IMR-90 (cell line): ENCODE measurements at regions not wholly inside any gene's neighbourhood (a gene's known extent, or its start where the extent isn't known, plus 50 kb on each side); places are given as distances from the start of the nearest gene placed in this dataset.

ENCODE experiments used
- ATAC-seq: fragments of 200-7000 bp; cut with Tn5 transposase; 2 replicates; pipeline ENCODE4 v1.9.1; 2020; ENCODE audit warnings: low read depth, mild to moderate bottlenecking, moderate library complexity
- BruUV-seq: library from RNA; stranded (reverse); fragments of 400-500 nt; replicated peaks from 2 replicates; lab custom pipeline; 2021; lab: Mats Ljungman, UMichigan
- CTCF ChIA-PET: fragments of 300-600 bp; formaldehyde crosslinking; extraction: SDS; loops from one replicate; lab custom pipeline; 2021; ENCODE audit warnings: antibody characterized with exemption; lab: Yijun Ruan, JAX
- POLR2A ChIA-PET: fragments of 300-600 bp; sonication (Branson Sonifier 250); formaldehyde crosslinking; loops from one replicate; lab custom pipeline; 2022; ENCODE audit warnings: antibody characterized with exemption; ENCODE audit not compliant: unreplicated experiment; lab: Charles Lee
- DNase-seq: peaks from one replicate; pipeline ENCODE4 v3.0.0; 2013
- H2AFZ ChIP-seq: replicated peaks from 2 replicates; pipeline ENCODE3; 2013; ENCODE audit warnings: low read length, mild to moderate bottlenecking; ENCODE audit not compliant: poor library complexity
- H2AK5ac ChIP-seq: 2 replicates; pipeline ENCODE4 v1.6.1; 2013; ENCODE audit warnings: low read depth, low read length, inconsistent platforms
- H2AK9ac ChIP-seq: replicated peaks from 2 replicates; pipeline ENCODE3; 2013; ENCODE audit warnings: mild to moderate bottlenecking, low read depth, low read length, moderate library complexity; ENCODE audit not compliant: poor library complexity
- H2BK120ac ChIP-seq: 2 replicates; pipeline ENCODE4 v1.6.1; 2013; ENCODE audit warnings: low read depth, low read length, inconsistent platforms
- H2BK15ac ChIP-seq: 3 replicates; pipeline ENCODE4 v1.6.1; 2013; ENCODE audit warnings: low read depth, low read length, inconsistent platforms
- H2BK20ac ChIP-seq: 2 replicates; pipeline ENCODE4 v1.6.1; 2013; ENCODE audit warnings: low read depth, mild to moderate bottlenecking, inconsistent platforms, low read length, moderate library complexity
- H2BK5ac ChIP-seq: 2 replicates; pipeline ENCODE4 v1.6.1; 2013; ENCODE audit warnings: mild to moderate bottlenecking, low read depth, low read length, inconsistent platforms; ENCODE audit not compliant: poor library complexity, severe bottlenecking
- H3K14ac ChIP-seq: replicated peaks from 2 replicates; pipeline ENCODE4 v1.6.1; 2013; ENCODE audit warnings: low read depth, low read length, inconsistent platforms
- H3K18ac ChIP-seq: 2 replicates; pipeline ENCODE4 v1.6.1; 2013; ENCODE audit warnings: low read depth, low read length, control low read depth
- H3K23ac ChIP-seq: 2 replicates; pipeline ENCODE4 v1.6.1; 2013; ENCODE audit warnings: low read depth, low read length, inconsistent platforms
- H3K27ac ChIP-seq: 2 replicates; pipeline ENCODE4 v1.5.1; 2013; ENCODE audit warnings: mild to moderate bottlenecking, control low read depth, low read length; ENCODE audit not compliant: insufficient read depth
- H3K27me3 ChIP-seq: 2 replicates; pipeline ENCODE4 v1.6.1; 2013; ENCODE audit warnings: low read length; ENCODE audit not compliant: control insufficient read depth, insufficient read depth
- H3K36me3 ChIP-seq: 2 replicates; pipeline ENCODE4 v1.6.1; 2013; ENCODE audit warnings: low read length, mixed read lengths; ENCODE audit not compliant: control insufficient read depth, insufficient read depth
- H3K4ac ChIP-seq: 2 replicates; pipeline ENCODE4 v1.6.1; 2013; ENCODE audit warnings: low read depth, low read length, inconsistent platforms
- H3K4me1 ChIP-seq: 2 replicates; pipeline ENCODE4 v1.6.1; 2013; ENCODE audit warnings: low read length, mixed read lengths; ENCODE audit not compliant: control insufficient read depth, insufficient read depth
- H3K4me2 ChIP-seq: 2 replicates; pipeline ENCODE4 v1.6.1; 2013; ENCODE audit warnings: low read depth, mild to moderate bottlenecking, control low read depth, low read length, moderate library complexity
- H3K4me3 ChIP-seq: 2 replicates; pipeline ENCODE4 v1.5.1; 2013; ENCODE audit warnings: low read depth, mild to moderate bottlenecking, control low read depth, low read length, moderate library complexity; ENCODE audit not compliant: insufficient read depth
- H3K56ac ChIP-seq: 2 replicates; pipeline ENCODE4 v1.6.1; 2013; ENCODE audit warnings: low read length, inconsistent platforms; ENCODE audit not compliant: insufficient read depth; ENCODE audit errors: extremely low read depth
- H3K79me1 ChIP-seq, 2 experiments: 2 replicates each; pipeline ENCODE4 v1.6.1; 2013; ENCODE audit warnings: low read length in 2 of 2, inconsistent platforms in 1 of 2, low read depth in 1 of 2
- H3K9ac ChIP-seq: 2 replicates; pipeline ENCODE4 v1.6.1; 2013; ENCODE audit warnings: low read depth, low read length, control low read depth
- H3K9me1 ChIP-seq: 2 replicates; pipeline ENCODE4 v1.6.1; 2013; ENCODE audit warnings: low read length, inconsistent platforms; ENCODE audit not compliant: insufficient read depth
- H3K9me3 ChIP-seq: 2 replicates; pipeline ENCODE4 v1.6.1; 2013; ENCODE audit warnings: low read length; ENCODE audit not compliant: control insufficient read depth, insufficient read depth
- H4K20me1 ChIP-seq: 2 replicates; pipeline ENCODE4 v1.6.1; 2013; ENCODE audit warnings: low read length, inconsistent platforms; ENCODE audit not compliant: insufficient read depth
- H4K5ac ChIP-seq: 2 replicates; pipeline ENCODE4 v1.6.1; 2013; ENCODE audit warnings: mild to moderate bottlenecking, low read depth, low read length, control low read depth
- H4K8ac ChIP-seq, 2 experiments: 2 replicates each; pipeline ENCODE4 v1.6.1; 2013; ENCODE audit warnings: low read depth in 2 of 2, low read length in 2 of 2, control low read depth in 1 of 2, inconsistent platforms in 1 of 2
- H4K91ac ChIP-seq: 2 replicates; pipeline ENCODE4 v1.6.1; 2013; ENCODE audit warnings: low read depth, low read length, inconsistent platforms; ENCODE audit not compliant: insufficient read depth
- RFX5 ChIP-seq: IDR thresholded peaks from 2 replicates; pipeline ENCODE4 v1.8.0; 2012; ENCODE audit warnings: low read depth, mild to moderate bottlenecking, low read length, moderate library complexity
- WGBS, 2 experiments: methylation state at CpG; one replicate each; pipeline versions ENCODE4 v1.1.5 to v1.1.7; 2013; ENCODE audit warnings: missing lambda C conversion rate in 2 of 2; ENCODE audit not compliant: insufficient read length in 1 of 2; ENCODE audit errors: extremely low coverage in 2 of 2; 5-methylcytosine and 5-hydroxymethylcytosine counted together
- dilution Hi-C: fragments of 300-500 bp; cut with HindIII; formaldehyde crosslinking; loops from one replicate; pipeline ENCODE4 v1.14.3; 2018; ENCODE audit warnings: low sequenced_read_pairs; ENCODE audit not compliant: unreplicated experiment
- in situ Hi-C: fragments of 300-500 bp; cut with MboI; formaldehyde crosslinking; loops from 3 replicates; pipeline ENCODE4 v1.14.3; 2019; ENCODE audit warnings: low sequenced_read_pairs, inconsistent platforms, mixed read lengths
- intact Hi-C: fragments of 100-400 bp; cut with micrococcal nuclease; formaldehyde crosslinking; loops from 2 replicates; pipeline ENCODE4 v1.10.0; 2022
- TF ChIP-seq, protein P1 (sequence below): fragments of 150-350 bp; IDR thresholded peaks from 2 replicates; pipeline ENCODE4 v1.6.1; 2017; ENCODE audit warnings: mild to moderate bottlenecking, antibody characterized with exemption, low read length, low read depth

DNA sequence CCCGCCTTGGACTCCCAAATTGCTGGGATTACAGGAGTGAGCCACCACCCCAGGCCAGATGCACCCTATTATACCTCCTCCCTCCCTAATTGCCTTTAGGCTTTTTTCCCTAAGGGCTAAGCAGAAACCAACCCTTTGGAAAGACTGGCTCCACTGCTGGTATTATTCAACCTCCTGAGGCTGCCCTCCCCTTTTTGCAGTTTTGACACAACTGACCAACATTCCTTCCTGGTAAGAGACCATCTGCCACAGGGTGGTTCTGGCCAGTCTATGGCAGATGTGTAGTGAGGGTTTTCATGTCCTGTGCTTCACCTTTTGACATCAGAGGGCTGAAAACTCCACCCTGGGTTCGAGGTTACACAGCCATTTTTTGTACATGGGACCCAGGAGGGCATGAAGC lies 1785.3 kb upstream of the CELF4 start:
- no peak overlapping the region for H3K4me2 ChIP-seq
- H3K56ac ChIP-seq: no peak overlapping the region
- H3K18ac ChIP-seq: no peak overlapping the region
- no peaks in the 10 kb centered on the region for H3K9me3 ChIP-seq
- TF ChIP-seq, protein P1, sequence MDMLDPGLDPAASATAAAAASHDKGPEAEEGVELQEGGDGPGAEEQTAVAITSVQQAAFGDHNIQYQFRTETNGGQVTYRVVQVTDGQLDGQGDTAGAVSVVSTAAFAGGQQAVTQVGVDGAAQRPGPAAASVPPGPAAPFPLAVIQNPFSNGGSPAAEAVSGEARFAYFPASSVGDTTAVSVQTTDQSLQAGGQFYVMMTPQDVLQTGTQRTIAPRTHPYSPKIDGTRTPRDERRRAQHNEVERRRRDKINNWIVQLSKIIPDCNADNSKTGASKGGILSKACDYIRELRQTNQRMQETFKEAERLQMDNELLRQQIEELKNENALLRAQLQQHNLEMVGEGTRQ: no peak
- no peak for TF ChIP-seq RFX5
- H2AK9ac ChIP-seq: no peak overlapping the region
- dilution Hi-C loops (no loop called here), in situ Hi-C loops (no loop called here), intact Hi-C loops (no loop called here)
- no CpG with 5 or more reads among the region's 2 CpGs for WGBS, 2 experiments
- H3K4me3 ChIP-seq: no peak overlapping the region
- H3K9me1 ChIP-seq: no peaks in the 10 kb centered on the region
- DNase-seq: no peak
- H4K91ac ChIP-seq: no peak overlapping the region
- no peak overlapping the region for H3K14ac ChIP-seq
- no peak overlapping the region for H2AK5ac ChIP-seq
- H2BK120ac ChIP-seq: no peak overlapping the region
- H4K8ac ChIP-seq: no peak overlapping the region
- H3K4me1 ChIP-seq: no peaks in the 10 kb centered on the region
- no peaks in the 10 kb centered on the region for H3K79me1 ChIP-seq
- no peak overlapping the region for H2BK15ac ChIP-seq
- no peak overlapping the region for H3K9ac ChIP-seq
- BruUV-seq: no TSS peak
- H3K23ac ChIP-seq: no peak overlapping the region
- no peaks in the 10 kb centered on the region for H4K20me1 ChIP-seq
- ChIA-PET CTCF (no interaction called here), POLR2A (no interaction called here)
- H4K5ac ChIP-seq: no peak overlapping the region
- H3K4ac ChIP-seq: no peak overlapping the region
- H3K27ac ChIP-seq: no peak overlapping the region
- H3K27me3 ChIP-seq: no peaks in the 10 kb centered on the region
- no peaks in the 10 kb centered on the region for H3K36me3 ChIP-seq
- no peak for ATAC-seq
- no peak overlapping the region for H2BK20ac ChIP-seq
- H2BK5ac ChIP-seq: no peak overlapping the region
- no peak overlapping the region for H2AFZ ChIP-seq
